AG04449 (cell line): ENCODE measurements at regions not wholly inside any gene's neighbourhood (a gene's known extent, or its start where the extent isn't known, plus 50 kb on each side); places are given as distances from the start of the nearest gene placed in this dataset.

Experiments
- CTCF ChIA-PET: fragments of 350-600 bp; formaldehyde crosslinking; extraction: SDS; loops from one replicate; lab custom pipeline; 2021; ENCODE audit warnings: antibody characterized with exemption; lab: Yijun Ruan, JAX
- POLR2A ChIA-PET: fragments of 400-600, 350-600 bp; formaldehyde crosslinking; extraction: SDS; loops from one replicate; lab custom pipeline; 2020; ENCODE audit warnings: antibody characterized with exemption, inconsistent platforms; lab: Yijun Ruan, JAX
- DNase-seq: peaks from one replicate; pipeline ENCODE4 v3.0.0-alpha.2; 2010; ENCODE audit warnings: low read depth, low spot score
- H3K4me3 ChIP-seq: 2 replicates; pipeline ENCODE4 v1.5.1; 2011; ENCODE audit warnings: low read depth, mild to moderate bottlenecking, control low read depth, low read length
- TF ChIP-seq, protein P1 (sequence below): IDR thresholded peaks from one replicate; pipeline ENCODE4 v1.5.1; 2011; ENCODE audit warnings: mild to moderate bottlenecking, moderate library complexity, low read length, control low read depth, inconsistent platforms; ENCODE audit not compliant: insufficient read depth; ENCODE audit errors: missing control alignments

DNA sequence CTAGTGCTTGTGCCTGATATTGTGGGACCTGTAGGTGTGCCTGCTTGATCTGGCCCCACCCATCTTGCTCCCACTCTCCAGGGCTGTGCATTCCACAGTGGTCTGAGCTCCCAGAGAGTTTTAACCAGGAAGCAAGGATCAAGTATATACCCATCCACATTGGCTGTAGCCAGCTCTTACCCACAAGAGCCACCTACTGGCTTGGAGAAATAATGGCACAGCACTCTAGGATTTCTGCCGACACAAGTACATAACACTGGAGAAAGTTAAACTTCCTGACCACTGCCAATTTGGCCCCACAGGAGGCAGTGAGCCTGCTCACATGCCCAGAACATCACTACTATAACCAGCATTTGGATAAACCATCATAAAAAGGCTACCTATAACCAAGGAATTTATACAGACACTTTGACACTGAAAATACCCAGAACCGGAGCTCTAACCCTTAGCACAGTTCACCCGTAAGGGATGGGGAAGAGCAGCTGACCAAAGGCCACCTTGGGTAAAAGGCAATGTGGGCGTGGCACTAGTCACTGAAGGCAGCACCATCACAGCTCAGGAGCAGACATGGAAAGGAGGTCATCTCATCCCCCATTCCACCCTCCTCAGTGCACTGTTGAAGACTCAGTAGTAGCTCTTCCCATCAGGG, 440.4 kb downstream of the BTBD3 start:
- CTCF ChIA-PET: no interaction called here

DNA sequence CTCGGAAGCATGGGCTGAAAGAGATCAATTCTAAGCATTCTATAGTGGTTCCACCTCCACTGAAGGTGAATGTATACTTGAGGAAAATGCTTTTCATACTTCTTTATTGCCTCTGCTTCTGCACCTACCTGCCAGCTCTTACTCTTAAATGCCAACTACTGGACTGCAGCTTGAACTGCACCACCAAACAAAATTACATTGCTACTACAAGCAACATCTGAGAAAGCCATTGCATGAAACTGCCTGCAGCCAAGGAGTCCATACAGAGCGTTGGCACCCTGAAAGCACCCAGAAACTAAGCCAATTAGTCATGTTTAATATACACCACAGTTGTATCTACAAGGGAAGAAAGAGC, 440.9 kb downstream of the BTBD3 start:
- H3K4me3 ChIP-seq: no peak overlapping the region
- POLR2A ChIA-PET: no interaction called here
- DNase-seq: no peak
- TF ChIP-seq, protein P1, sequence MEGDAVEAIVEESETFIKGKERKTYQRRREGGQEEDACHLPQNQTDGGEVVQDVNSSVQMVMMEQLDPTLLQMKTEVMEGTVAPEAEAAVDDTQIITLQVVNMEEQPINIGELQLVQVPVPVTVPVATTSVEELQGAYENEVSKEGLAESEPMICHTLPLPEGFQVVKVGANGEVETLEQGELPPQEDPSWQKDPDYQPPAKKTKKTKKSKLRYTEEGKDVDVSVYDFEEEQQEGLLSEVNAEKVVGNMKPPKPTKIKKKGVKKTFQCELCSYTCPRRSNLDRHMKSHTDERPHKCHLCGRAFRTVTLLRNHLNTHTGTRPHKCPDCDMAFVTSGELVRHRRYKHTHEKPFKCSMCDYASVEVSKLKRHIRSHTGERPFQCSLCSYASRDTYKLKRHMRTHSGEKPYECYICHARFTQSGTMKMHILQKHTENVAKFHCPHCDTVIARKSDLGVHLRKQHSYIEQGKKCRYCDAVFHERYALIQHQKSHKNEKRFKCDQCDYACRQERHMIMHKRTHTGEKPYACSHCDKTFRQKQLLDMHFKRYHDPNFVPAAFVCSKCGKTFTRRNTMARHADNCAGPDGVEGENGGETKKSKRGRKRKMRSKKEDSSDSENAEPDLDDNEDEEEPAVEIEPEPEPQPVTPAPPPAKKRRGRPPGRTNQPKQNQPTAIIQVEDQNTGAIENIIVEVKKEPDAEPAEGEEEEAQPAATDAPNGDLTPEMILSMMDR: no peak
- CTCF ChIA-PET: no interaction called here

More for the DNA sequence above, 440.4 kb downstream of the BTBD3 start:
- POLR2A ChIA-PET: no interaction called here
- H3K4me3 ChIP-seq: no peak overlapping the region
- TF ChIP-seq, protein P1: no peak
- no peak for DNase-seq

DNA sequence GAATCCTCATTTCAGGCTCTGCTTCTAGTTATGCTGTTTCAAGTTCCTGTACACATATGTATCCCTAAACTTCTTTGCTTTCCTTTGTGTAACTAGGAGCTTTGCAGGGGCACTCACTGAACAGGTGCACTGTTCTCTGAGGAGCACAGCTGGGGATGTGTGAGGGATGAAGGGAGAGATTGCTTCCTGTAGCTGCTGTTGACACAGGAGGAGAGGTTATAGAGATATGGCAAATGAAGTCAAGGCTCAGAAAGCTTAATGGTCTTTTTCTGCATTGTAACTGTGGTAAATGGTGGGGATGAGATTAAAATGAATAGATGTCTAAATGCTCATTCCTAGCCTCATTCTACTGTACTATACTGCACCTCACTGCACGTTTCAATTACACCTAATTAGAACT, 454.3 kb downstream of the BTBD3 start:
- CTCF ChIA-PET: no interaction called here
- POLR2A ChIA-PET: no interaction called here
- TF ChIP-seq, protein P1: no peak
- DNase-seq: no peak
- H3K4me3 ChIP-seq: no peak overlapping the region

DNA sequence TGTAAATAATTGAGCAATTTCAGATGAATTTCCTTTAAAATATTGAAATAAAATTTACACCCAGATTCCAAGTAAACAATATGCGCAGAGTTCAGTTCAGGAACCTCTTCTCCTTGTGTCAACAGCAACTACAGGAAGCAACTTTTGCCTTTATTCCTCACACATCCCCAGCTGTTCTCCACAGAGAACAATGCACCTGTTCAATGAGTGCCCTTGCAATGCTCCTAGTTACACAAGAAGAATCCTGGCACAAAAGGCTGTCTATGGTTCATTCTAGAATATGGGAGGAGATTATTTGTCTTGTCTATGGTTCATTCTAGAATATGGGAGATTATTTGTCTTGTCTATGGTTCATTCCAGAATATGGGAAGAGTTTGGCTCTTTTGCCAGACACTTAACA, 454.9 kb downstream of the BTBD3 start:
- no peak for DNase-seq
- no peak overlapping the region for H3K4me3 ChIP-seq
- TF ChIP-seq, protein P1: no peak
- POLR2A ChIA-PET: no interaction called here
- CTCF ChIA-PET: no interaction called here

DNA sequence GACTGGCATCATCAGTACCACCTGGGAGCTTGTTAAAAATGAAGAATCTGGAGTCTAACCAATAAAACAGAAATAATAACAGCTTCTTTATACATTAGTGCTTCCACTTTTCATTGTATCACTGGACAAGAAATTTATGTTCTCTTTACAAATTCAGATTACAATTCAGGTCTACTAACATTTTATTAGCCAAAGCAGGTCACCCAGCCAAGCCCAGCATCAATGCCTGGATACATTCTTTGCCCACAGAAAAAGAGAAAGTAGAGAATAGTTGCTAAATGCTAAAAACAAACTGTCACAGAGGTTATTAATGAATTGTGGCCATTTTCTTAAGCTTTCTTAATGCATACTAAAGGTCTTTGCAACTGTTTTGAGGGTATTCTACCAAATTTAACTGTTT, 458.3 kb downstream of the BTBD3 start:
- TF ChIP-seq, protein P1: no peak
- ChIA-PET CTCF (no interaction called here), POLR2A (no interaction called here)
- H3K4me3 ChIP-seq: no peak overlapping the region
- DNase-seq: no peak

DNA sequence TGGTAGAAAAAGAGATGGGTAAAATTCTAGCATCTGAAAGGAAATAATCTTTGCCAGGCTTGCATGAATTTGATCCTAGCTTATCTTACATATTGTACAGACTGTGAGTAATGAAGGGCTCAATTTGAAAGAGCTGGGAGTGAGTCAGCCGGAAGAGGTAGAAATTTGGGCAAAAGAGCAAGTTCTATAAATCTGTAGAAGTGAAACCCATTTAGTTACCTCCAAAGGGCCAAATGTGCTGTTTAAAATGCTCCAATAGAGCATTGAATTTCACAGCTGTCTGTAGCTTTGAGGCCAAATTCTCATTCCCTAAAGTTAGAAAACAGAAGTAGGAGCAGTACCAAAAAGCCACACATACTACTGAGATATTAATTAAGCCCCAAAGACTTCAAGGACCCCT, 466.1 kb downstream of the BTBD3 start:
- CTCF ChIA-PET: no interaction called here
- TF ChIP-seq, protein P1: no peak
- POLR2A ChIA-PET: no interaction called here
- H3K4me3 ChIP-seq: no peak overlapping the region
- DNase-seq: no peak
